Panc1 (cell line): ENCODE measurements at regions not wholly inside any gene's neighbourhood (a gene's known extent, or its start where the extent isn't known, plus 50 kb on each side); places are given as distances from the start of the nearest gene placed in this dataset.

Experiments used
- ATAC-seq: fragments of 200-7000 bp; cut with Tn5 transposase; 2 replicates; pipeline ENCODE4 v1.9.1; 2020; ENCODE audit warnings: mild to moderate bottlenecking, moderate library complexity
- BruUV-seq: library from RNA; stranded (reverse); fragments of 400-500 nt; replicated peaks from 2 replicates; lab custom pipeline; 2021; lab: Mats Ljungman, UMichigan
- CTCF ChIA-PET: fragments of 300-600 bp; sonication (Branson Sonifier 250); formaldehyde crosslinking; loops from one replicate; lab custom pipeline; 2022; ENCODE audit warnings: antibody characterized with exemption; lab: Charles Lee
- POLR2A ChIA-PET: fragments of 300-600 bp; sonication (Branson Sonifier 250); formaldehyde crosslinking; loops from one replicate; lab custom pipeline; 2022; ENCODE audit warnings: antibody characterized with exemption; lab: Charles Lee
- DNase-seq: peaks from one replicate; pipeline ENCODE4 v3.0.0-alpha.2; 2010; ENCODE audit warnings: low read depth, low spot score
- H3K27ac ChIP-seq: 2 replicates; pipeline ENCODE4 v1.5.1; 2011; ENCODE audit warnings: mild to moderate bottlenecking, low read length, inconsistent platforms
- H3K27me3 ChIP-seq: fragments of 200-500 bp; sonication (Bioruptor generic); 2 replicates; pipeline ENCODE4 v1.6.0; 2014; ENCODE audit warnings: low read length, inconsistent platforms; ENCODE audit not compliant: control insufficient read depth, insufficient read depth
- H3K36me3 ChIP-seq: fragments of 200-500 bp; sonication (Bioruptor generic); 2 replicates; pipeline ENCODE4 v1.5.1; 2014; ENCODE audit warnings: inconsistent platforms, mild to moderate bottlenecking, low read length, moderate library complexity; ENCODE audit not compliant: control insufficient read depth, insufficient read depth
- H3K4me1 ChIP-seq: 2 replicates; pipeline ENCODE4 v1.5.1; 2011; ENCODE audit warnings: inconsistent platforms, mild to moderate bottlenecking, low read length, moderate library complexity; ENCODE audit not compliant: control insufficient read depth, insufficient read depth
- H3K4me3 ChIP-seq, 2 experiments: 2 replicates each; pipeline ENCODE4 v1.5.1; 2011 to 2012; ENCODE audit warnings: low read depth in 2 of 2, low read length in 2 of 2, mild to moderate bottlenecking in 2 of 2, inconsistent platforms in 1 of 2, moderate library complexity in 1 of 2
- H3K9me3 ChIP-seq: fragments of 200-500 bp; sonication (Bioruptor generic); 2 replicates; pipeline ENCODE4 v1.5.1; 2014; ENCODE audit warnings: low read depth, mild to moderate bottlenecking, inconsistent platforms, low read length, moderate library complexity; ENCODE audit not compliant: control insufficient read depth, insufficient read depth
- POLR2AphosphoS5 ChIP-seq: IDR thresholded peaks from 2 replicates; pipeline ENCODE4 v1.6.1; 2012; ENCODE audit warnings: mild to moderate bottlenecking, low read depth, low read length, moderate library complexity
- REST ChIP-seq, 2 experiments: IDR thresholded peaks; 2 replicates each; pipeline ENCODE4 v1.6.1; 2011 to 2012; ENCODE audit warnings: low read depth in 2 of 2, control low read depth in 1 of 2, low read length in 1 of 2, mild to moderate bottlenecking in 1 of 2, moderate library complexity in 1 of 2; ENCODE audit not compliant: insufficient read depth in 1 of 2
- SIN3A ChIP-seq: IDR thresholded peaks from 2 replicates; pipeline ENCODE4 v1.6.1; 2012; ENCODE audit warnings: low read depth, mild to moderate bottlenecking, low read length, moderate library complexity, borderline replicate concordance; ENCODE audit not compliant: insufficient read depth
- TCF7L2 ChIP-seq: IDR thresholded peaks from 2 replicates; pipeline ENCODE4 v1.6.1; 2011; ENCODE audit warnings: mild to moderate bottlenecking, low read depth, low read length, inconsistent platforms
- in situ Hi-C: cut with HindIII; loops from 2 replicates; pipeline ENCODE4 v1.10.0; 2016; ENCODE audit warnings: low sequenced_read_pairs, low pct_unique_long_range_greater_than_20kb
- intact Hi-C: fragments of 100-400 bp; cut with micrococcal nuclease; formaldehyde crosslinking; loops from one replicate; pipeline ENCODE4 v1.10.0; 2022; ENCODE audit not compliant: unreplicated experiment
- TF ChIP-seq, protein P1 (sequence below): fragments of 450-650 bp; IDR thresholded peaks from 2 replicates; pipeline ENCODE4 v1.5.1; 2017; ENCODE audit warnings: mild to moderate bottlenecking

DNA sequence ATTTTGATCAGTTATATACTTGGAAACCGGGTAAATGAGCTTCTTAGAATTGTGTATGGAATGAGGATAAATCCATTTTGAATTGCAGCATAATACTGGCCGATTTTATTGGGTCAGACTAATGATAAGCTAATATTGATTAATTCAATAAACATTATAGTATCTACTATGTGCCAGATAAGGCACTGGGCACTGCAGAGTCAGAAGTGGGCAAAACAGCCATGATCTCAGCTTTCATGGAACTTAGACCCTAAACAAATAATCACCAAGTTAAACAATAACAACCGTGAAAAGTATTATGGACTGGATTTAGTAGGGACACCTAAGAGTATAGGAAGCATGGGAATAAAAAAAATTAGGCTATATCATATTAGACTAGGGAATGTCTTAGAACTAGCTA lies 297.0 kb upstream of the PKDCC start:
- Histone ChIP-seq H3K36me3 (no peaks in the 10 kb centered on the region), H3K4me3 (no peak overlapping the region), H3K27me3 (peaks cover 6% of the 10 kb centered on the region; the same call in 1 of the 2 replicates), H3K4me1 (no peaks in the 10 kb centered on the region), H3K9me3 (no peaks in the 10 kb centered on the region), H3K27ac (no peak overlapping the region)
- in situ Hi-C loops (no loop called here), intact Hi-C loops (no loop called here)
- CTCF ChIA-PET = no interaction called here
- no peak for TF ChIP-seq TCF7L2
- TF ChIP-seq, protein P1, sequence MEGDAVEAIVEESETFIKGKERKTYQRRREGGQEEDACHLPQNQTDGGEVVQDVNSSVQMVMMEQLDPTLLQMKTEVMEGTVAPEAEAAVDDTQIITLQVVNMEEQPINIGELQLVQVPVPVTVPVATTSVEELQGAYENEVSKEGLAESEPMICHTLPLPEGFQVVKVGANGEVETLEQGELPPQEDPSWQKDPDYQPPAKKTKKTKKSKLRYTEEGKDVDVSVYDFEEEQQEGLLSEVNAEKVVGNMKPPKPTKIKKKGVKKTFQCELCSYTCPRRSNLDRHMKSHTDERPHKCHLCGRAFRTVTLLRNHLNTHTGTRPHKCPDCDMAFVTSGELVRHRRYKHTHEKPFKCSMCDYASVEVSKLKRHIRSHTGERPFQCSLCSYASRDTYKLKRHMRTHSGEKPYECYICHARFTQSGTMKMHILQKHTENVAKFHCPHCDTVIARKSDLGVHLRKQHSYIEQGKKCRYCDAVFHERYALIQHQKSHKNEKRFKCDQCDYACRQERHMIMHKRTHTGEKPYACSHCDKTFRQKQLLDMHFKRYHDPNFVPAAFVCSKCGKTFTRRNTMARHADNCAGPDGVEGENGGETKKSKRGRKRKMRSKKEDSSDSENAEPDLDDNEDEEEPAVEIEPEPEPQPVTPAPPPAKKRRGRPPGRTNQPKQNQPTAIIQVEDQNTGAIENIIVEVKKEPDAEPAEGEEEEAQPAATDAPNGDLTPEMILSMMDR = no peak
- no peak for TF ChIP-seq POLR2AphosphoS5
- TF ChIP-seq SIN3A = no peak
- no peak for TF ChIP-seq REST (IDR thresholded peaks at IDR 0.05; ENCODE audit: insufficient read depth in 1 of 2, low read depth in 2 of 2, low read length in 1 of 2)
- DNase-seq = no peak
- ATAC-seq = no peak
- no TSS peak for BruUV-seq
- POLR2A ChIA-PET = no interaction called here

GRCh38 chr2:41759880-41760279 lies 287.9 kb upstream of the PKDCC start:
- intact Hi-C loops = no loop called here

More at GRCh38 chr2:41759880-41760279, 287.9 kb upstream of the PKDCC start:
- H3K36me3 ChIP-seq = no peaks in the 10 kb centered on the region
- no TSS peak for BruUV-seq
- no peak overlapping the region for H3K27ac ChIP-seq
- in situ Hi-C loops = no loop called here
- H3K4me1 ChIP-seq = no peaks in the 10 kb centered on the region
- no peak for DNase-seq
- no peaks in the 10 kb centered on the region for H3K27me3 ChIP-seq
- POLR2A ChIA-PET = no interaction called here
- no peak overlapping the region for H3K4me3 ChIP-seq
- TF ChIP-seq, protein P1 = no peak
- TF ChIP-seq TCF7L2 = no peak
- TF ChIP-seq POLR2AphosphoS5 = no peak
- no peak for TF ChIP-seq REST (IDR thresholded peaks at IDR 0.05; ENCODE audit: insufficient read depth in 1 of 2, low read depth in 2 of 2, low read length in 1 of 2)
- TF ChIP-seq SIN3A = no peak
- H3K9me3 ChIP-seq = no peaks in the 10 kb centered on the region
- ATAC-seq = no peak
- CTCF ChIA-PET = no interaction called here
